ENCODE measurements at regions not wholly inside any gene's neighbourhood (a gene's known extent, or its start where the extent isn't known, plus 50 kb on each side); places are given as distances from the start of the nearest gene placed in this dataset.

DNA sequence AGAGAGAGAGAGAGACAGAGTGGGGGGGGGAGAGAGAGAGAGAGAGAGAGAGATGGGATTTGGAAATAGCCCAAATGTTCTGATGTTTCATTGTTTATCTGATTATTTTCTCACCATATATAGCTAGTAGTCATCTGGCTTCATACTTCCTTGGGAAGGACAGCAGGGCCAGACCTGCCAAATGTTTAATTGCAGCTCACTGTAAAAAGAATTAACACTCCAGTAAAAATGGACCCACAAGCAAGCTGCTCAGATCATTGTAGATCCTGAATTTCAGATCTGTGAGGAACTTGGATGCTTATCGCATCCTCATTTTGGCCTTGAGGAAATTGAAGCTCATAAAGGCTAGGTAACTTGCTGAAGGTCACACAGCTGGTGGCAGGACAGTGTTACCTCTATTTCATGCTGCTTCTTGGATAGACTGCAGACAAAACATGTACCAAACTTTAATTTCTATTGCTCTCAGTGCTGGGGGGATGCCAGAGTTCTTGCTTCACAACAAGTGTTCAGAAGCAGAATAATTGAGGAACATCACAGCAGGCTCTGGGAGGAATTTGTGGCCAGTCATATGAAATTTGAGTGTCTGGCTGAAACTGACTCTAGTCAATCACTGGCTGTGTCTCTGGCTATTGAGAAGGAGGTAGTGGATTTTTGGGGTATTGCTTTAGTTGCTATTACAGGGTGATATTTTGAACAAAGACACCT, 223.5 kb downstream of the PIK3C3 start:
- H3K9me3 ChIP-seq = no peaks in the 10 kb centered on the region
- TF ChIP-seq POLR2A (IDR thresholded peaks at IDR 0.05) (no peak), EP300 (IDR thresholded peaks at IDR 0.05) (no peak), POLR2AphosphoS5 (IDR thresholded peaks at IDR 0.05) (no peak)
- TF ChIP-seq, protein P1, sequence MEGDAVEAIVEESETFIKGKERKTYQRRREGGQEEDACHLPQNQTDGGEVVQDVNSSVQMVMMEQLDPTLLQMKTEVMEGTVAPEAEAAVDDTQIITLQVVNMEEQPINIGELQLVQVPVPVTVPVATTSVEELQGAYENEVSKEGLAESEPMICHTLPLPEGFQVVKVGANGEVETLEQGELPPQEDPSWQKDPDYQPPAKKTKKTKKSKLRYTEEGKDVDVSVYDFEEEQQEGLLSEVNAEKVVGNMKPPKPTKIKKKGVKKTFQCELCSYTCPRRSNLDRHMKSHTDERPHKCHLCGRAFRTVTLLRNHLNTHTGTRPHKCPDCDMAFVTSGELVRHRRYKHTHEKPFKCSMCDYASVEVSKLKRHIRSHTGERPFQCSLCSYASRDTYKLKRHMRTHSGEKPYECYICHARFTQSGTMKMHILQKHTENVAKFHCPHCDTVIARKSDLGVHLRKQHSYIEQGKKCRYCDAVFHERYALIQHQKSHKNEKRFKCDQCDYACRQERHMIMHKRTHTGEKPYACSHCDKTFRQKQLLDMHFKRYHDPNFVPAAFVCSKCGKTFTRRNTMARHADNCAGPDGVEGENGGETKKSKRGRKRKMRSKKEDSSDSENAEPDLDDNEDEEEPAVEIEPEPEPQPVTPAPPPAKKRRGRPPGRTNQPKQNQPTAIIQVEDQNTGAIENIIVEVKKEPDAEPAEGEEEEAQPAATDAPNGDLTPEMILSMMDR (IDR thresholded peaks at IDR 0.05) = no peak
- 91 to 100% methylated on average over 1 of the region's 1 CpG for WGBS, 2 donors
- H3K27ac ChIP-seq = no peak overlapping the region
- H3K27me3 ChIP-seq = no peaks in the 10 kb centered on the region
- H3K36me3 ChIP-seq = no peaks in the 10 kb centered on the region
- no peaks in the 10 kb centered on the region for H3K4me1 ChIP-seq
- no peak overlapping the region for H3K4me3 ChIP-seq
- DNase-seq = no peak
- no peak for ATAC-seq (ENCODE audit: low FRiP score in 2 of 2)

DNA sequence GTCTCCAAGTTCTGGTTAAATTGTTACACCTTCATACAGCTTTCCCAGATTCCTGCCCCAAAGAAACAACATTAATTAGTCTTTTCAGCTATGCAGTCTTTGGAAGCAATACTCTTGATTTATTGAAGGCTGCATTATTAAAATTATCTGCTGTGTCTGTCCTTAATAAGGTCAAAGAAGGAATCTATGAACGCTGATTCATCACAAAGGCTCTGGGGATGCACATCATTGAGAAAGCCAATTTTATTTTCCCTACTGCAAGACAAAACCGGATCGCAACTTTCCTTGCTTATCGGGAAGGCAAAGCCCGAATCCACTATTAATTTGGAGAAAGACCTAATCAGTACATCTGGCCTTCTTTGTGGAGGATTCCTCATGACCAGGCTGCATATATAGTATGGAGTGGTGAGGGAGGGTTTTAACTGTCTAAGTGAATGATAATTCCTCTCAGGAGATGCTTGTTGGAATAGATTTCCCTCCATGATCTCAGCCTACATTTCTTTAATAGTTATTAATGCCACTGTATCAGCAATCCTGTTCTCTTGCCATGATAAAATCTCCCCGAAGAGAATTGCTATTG, 224.6 kb downstream of the PIK3C3 start:
- no peak for DNase-seq
- no peaks in the 10 kb centered on the region for H3K27me3 ChIP-seq
- no peak for ATAC-seq (ENCODE audit: low FRiP score in 2 of 2)
- H3K9me3 ChIP-seq = no peaks in the 10 kb centered on the region
- H3K36me3 ChIP-seq = no peaks in the 10 kb centered on the region
- WGBS, 2 donors = 89 to 97% methylated on average over 6 of the region's 6 CpGs
- no peaks in the 10 kb centered on the region for H3K4me1 ChIP-seq
- TF ChIP-seq POLR2A (IDR thresholded peaks at IDR 0.05) (no peak), EP300 (IDR thresholded peaks at IDR 0.05) (no peak), POLR2AphosphoS5 (IDR thresholded peaks at IDR 0.05) (no peak)
- TF ChIP-seq, protein P1 (IDR thresholded peaks at IDR 0.05) = no peak
- H3K27ac ChIP-seq = no peak overlapping the region
- no peak overlapping the region for H3K4me3 ChIP-seq

DNA sequence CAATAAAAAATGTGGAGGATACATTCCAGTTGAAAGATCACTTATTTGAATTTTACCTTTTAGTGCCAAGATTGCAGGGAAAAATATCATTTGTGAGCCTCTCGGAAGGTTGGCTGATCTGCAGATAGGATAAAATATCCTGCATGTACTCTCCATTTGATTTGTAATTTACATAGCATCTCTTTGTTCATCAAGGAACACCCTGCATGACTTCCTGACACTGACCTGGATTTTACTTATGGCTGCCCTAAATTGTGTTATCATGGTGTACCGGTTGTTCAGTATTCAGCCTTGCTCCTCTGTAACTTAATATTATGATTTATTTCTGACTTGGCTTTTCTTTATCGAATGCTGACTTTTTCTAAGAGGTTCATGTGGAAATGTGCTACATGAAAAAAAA, 226.4 kb downstream of the PIK3C3 start:
- no peak for DNase-seq

DNA sequence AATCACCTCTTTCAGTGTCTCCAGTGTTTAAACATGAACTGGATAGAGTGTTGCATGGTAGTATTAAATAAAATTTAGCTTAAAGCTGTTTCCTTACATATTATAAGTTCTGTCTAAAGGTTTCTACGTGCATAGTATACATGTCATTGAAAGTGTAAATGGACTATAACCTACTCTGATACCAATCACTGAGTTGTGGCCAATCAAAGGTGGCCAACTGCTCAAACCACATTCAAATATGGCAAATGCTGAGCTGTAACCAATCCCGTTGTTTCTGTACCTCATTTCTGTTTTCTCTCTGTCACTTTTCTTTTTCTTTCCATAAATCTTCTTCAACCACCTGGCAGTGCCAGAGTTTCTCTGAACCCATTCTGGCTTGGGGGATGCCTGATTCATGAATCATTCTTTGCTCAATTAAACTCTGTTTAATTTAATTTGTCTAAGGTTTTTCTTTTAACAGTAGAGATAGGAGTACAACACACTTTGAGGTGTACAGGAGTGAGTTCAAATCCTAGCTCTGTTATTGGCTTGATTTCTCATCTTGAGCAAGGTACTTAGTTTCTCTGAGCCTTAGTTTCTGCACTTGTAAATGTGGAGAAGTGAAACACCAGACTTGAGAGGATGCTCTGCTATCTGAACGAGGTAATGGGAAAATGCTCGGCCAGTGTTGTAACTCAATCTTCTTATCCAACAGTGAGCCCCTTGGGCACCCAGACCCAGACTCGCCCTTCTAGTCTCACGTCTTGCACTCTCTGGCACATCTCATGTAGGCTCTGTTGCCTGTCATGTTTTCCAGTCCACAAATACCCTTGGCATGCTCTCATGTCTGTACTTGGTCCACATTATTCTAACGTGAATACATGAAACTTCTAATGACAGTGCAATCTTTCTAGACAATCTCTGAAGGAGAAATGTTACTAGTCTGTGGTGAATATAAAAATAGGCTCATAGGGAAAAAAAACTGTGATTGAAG, 228.0 kb downstream of the PIK3C3 start:
- Histone ChIP-seq H3K27ac (no peak overlapping the region), H3K36me3 (no peaks in the 10 kb centered on the region), H3K27me3 (no peaks in the 10 kb centered on the region), H3K9me3 (no peaks in the 10 kb centered on the region), H3K4me1 (no peaks in the 10 kb centered on the region), H3K4me3 (no peak overlapping the region)
- WGBS, 2 donors = 79 to 85% methylated on average over 7 of the region's 7 CpGs
- ATAC-seq (ENCODE audit: low FRiP score in 2 of 2) (peak in 1 of 2 donors; percentile 62), DNase-seq (no peak)
- TF ChIP-seq POLR2AphosphoS5 (IDR thresholded peaks at IDR 0.05) = no peak
- TF ChIP-seq, protein P1 (IDR thresholded peaks at IDR 0.05) = no peak
- no peak for TF ChIP-seq POLR2A (IDR thresholded peaks at IDR 0.05)
- TF ChIP-seq EP300 (IDR thresholded peaks at IDR 0.05) = no peak

More for the DNA sequence above, 226.4 kb downstream of the PIK3C3 start:
- ATAC-seq (ENCODE audit: low FRiP score in 2 of 2) = no peak
- H3K27me3 ChIP-seq = no peaks in the 10 kb centered on the region
- H3K27ac ChIP-seq = no peak overlapping the region
- 88 to 94% methylated on average over 3 of the region's 3 CpGs for WGBS, 2 donors
- H3K4me1 ChIP-seq = no peaks in the 10 kb centered on the region
- TF ChIP-seq POLR2AphosphoS5 (IDR thresholded peaks at IDR 0.05) (no peak), POLR2A (IDR thresholded peaks at IDR 0.05) (no peak)
- TF ChIP-seq, protein P1 (IDR thresholded peaks at IDR 0.05) = no peak
- no peak overlapping the region for H3K4me3 ChIP-seq
- H3K9me3 ChIP-seq = no peaks in the 10 kb centered on the region
- no peaks in the 10 kb centered on the region for H3K36me3 ChIP-seq

Data from upper lobe of left lung (tissue), 6 donors.